ENCODE measurements at regions not wholly inside any gene's neighbourhood (a gene's known extent, or its start where the extent isn't known, plus 50 kb on each side); places are given as distances from the start of the nearest gene placed in this dataset.

DNA sequence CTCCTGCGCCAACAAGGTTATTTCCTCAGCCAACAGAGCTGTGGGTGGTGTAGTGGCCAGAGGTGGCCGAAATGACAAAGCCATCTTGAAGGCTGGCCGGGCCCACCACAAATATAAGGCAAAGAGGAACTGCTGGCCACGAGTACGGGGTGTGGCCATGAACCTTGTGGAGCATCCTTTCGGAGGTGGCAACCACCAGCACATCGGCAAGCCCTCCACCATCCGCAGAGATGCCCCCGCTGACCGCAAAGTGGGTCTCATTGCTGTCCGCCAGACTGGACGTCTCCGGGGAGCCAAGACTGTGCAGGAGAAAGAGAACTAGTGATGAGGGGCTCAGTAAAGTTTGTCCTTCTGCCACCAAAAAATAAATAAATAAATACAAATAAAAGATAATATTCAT lies 481.4 kb upstream of the NAALADL2 start:
- TF ChIP-seq, protein P1, sequence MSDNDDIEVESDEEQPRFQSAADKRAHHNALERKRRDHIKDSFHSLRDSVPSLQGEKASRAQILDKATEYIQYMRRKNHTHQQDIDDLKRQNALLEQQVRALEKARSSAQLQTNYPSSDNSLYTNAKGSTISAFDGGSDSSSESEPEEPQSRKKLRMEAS (IDR thresholded peaks at IDR 0.05; ENCODE audit: low read depth, low read length) = no peak
- TF ChIP-seq, protein P2, sequence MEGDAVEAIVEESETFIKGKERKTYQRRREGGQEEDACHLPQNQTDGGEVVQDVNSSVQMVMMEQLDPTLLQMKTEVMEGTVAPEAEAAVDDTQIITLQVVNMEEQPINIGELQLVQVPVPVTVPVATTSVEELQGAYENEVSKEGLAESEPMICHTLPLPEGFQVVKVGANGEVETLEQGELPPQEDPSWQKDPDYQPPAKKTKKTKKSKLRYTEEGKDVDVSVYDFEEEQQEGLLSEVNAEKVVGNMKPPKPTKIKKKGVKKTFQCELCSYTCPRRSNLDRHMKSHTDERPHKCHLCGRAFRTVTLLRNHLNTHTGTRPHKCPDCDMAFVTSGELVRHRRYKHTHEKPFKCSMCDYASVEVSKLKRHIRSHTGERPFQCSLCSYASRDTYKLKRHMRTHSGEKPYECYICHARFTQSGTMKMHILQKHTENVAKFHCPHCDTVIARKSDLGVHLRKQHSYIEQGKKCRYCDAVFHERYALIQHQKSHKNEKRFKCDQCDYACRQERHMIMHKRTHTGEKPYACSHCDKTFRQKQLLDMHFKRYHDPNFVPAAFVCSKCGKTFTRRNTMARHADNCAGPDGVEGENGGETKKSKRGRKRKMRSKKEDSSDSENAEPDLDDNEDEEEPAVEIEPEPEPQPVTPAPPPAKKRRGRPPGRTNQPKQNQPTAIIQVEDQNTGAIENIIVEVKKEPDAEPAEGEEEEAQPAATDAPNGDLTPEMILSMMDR (IDR thresholded peaks at IDR 0.05; ENCODE audit: low read depth, low read length) = no peak
- no peak for TF ChIP-seq POLR2A (IDR thresholded peaks at IDR 0.05; ENCODE audit: extremely low read depth, insufficient read length)
- no peak for TF ChIP-seq MYC (IDR thresholded peaks at IDR 0.05; ENCODE audit: low read depth, low read length)

Measured in NB4 (cell line).